Fibroblast of the conjunctiva (primary cell): ENCODE measurements at regions not wholly inside any gene's neighbourhood (a gene's known extent, or its start where the extent isn't known, plus 50 kb on each side); places are given as distances from the start of the nearest gene placed in this dataset.

Experiments
- DNase-seq: peaks from one replicate; pipeline ENCODE4 v3.0.0-alpha.2; 2010; ENCODE audit warnings: low read depth

GRCh38 chr12:97923546-97923945 lies 460.9 kb downstream of the RMST start:
- no peak for DNase-seq

- no peak for DNase-seq
Measured at GRCh38 chr12:97924122-97924521, 461.5 kb downstream of the RMST start.

GRCh38 chr12:97927977-97928376 lies 465.4 kb downstream of the RMST start:
- DNase-seq, result no peak

GRCh38 chr12:97936165-97936564 lies 473.6 kb downstream of the RMST start:
- no peak for DNase-seq

- DNase-seq, result no peak
Measured at GRCh38 chr12:97938031-97938430, 475.4 kb downstream of the RMST start.

GRCh38 chr12:97939156-97939555 lies 476.6 kb downstream of the RMST start:
- DNase-seq, result no peak

GRCh38 chr12:97940105-97940504 lies 477.5 kb downstream of the RMST start:
- no peak for DNase-seq

- no peak for DNase-seq
Measured at GRCh38 chr12:97940629-97941028, 478.0 kb downstream of the RMST start.

GRCh38 chr12:97941686-97942354 lies 479.2 kb downstream of the RMST start:
- DNase-seq, result no peak

GRCh38 chr12:97943359-97943758 lies 480.8 kb downstream of the RMST start:
- DNase-seq, result no peak

GRCh38 chr12:97944576-97944975 lies 482.0 kb downstream of the RMST start:
- DNase-seq, result no peak

- no peak for DNase-seq
Measured at GRCh38 chr12:97946701-97947100, 484.1 kb downstream of the RMST start.

GRCh38 chr12:97948591-97948990 lies 486.0 kb downstream of the RMST start:
- no peak for DNase-seq

GRCh38 chr12:97951239-97951638 lies 488.6 kb downstream of the RMST start:
- no peak for DNase-seq

- no peak for DNase-seq
Measured at GRCh38 chr12:97951717-97952116, 489.1 kb downstream of the RMST start.

GRCh38 chr12:97957109-97957508 lies 494.5 kb downstream of the RMST start:
- no peak for DNase-seq

- DNase-seq, result no peak
Measured at GRCh38 chr12:97960225-97960624, 497.6 kb downstream of the RMST start.

GRCh38 chr12:97960741-97961608 lies 498.4 kb downstream of the RMST start:
- no peak for DNase-seq

- no peak for DNase-seq
Measured at GRCh38 chr12:97967831-97968230, 505.2 kb downstream of the RMST start.

GRCh38 chr12:97968641-97969197 lies 506.1 kb downstream of the RMST start:
- no peak for DNase-seq

GRCh38 chr12:97977870-97978405 lies 515.3 kb downstream of the RMST start:
- no peak for DNase-seq

GRCh38 chr12:97982684-97983083 lies 520.1 kb downstream of the RMST start:
- no peak for DNase-seq

- DNase-seq, result no peak
Measured at GRCh38 chr12:97983796-97984195, 521.2 kb downstream of the RMST start.
